ENCODE measurements at regions not wholly inside any gene's neighbourhood (a gene's known extent, or its start where the extent isn't known, plus 50 kb on each side); places are given as distances from the start of the nearest gene placed in this dataset.

DNA sequence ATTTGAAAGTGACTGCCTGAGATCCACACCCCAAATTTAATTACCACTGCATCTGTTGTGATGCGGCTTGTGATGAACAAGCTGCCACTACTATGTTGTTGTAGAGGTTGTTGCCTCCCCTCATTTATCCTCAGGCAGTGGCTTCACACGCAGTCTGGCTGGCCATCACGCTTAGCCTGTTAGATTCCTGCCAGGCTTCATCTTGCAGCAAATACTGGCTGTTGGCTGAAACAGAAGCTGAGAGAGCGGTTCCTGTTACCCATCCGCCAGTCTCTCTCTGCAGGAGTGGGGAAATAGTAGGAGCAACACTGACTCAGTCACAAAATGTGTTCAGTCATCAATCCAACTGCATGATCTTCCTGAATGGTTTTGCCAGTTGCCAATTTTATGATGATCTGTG is 934.4 kb downstream of the FLRT2 start:
- TF ChIP-seq POLR2AphosphoS5 (IDR thresholded peaks at IDR 0.05): no peak
- TF ChIP-seq, protein P1, sequence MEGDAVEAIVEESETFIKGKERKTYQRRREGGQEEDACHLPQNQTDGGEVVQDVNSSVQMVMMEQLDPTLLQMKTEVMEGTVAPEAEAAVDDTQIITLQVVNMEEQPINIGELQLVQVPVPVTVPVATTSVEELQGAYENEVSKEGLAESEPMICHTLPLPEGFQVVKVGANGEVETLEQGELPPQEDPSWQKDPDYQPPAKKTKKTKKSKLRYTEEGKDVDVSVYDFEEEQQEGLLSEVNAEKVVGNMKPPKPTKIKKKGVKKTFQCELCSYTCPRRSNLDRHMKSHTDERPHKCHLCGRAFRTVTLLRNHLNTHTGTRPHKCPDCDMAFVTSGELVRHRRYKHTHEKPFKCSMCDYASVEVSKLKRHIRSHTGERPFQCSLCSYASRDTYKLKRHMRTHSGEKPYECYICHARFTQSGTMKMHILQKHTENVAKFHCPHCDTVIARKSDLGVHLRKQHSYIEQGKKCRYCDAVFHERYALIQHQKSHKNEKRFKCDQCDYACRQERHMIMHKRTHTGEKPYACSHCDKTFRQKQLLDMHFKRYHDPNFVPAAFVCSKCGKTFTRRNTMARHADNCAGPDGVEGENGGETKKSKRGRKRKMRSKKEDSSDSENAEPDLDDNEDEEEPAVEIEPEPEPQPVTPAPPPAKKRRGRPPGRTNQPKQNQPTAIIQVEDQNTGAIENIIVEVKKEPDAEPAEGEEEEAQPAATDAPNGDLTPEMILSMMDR (IDR thresholded peaks at IDR 0.05): no peak
- TF ChIP-seq POLR2A (IDR thresholded peaks at IDR 0.05; ENCODE audit: low read depth): no peak
- TF ChIP-seq EP300 (IDR thresholded peaks at IDR 0.05): no peak
